CD14-positive monocyte (primary cell): ENCODE measurements at regions not wholly inside any gene's neighbourhood (a gene's known extent, or its start where the extent isn't known, plus 50 kb on each side); places are given as distances from the start of the nearest gene placed in this dataset.

Source experiments
- DNase-seq, 3 donors: peaks; one replicate each; pipeline ENCODE4 v3.0.0-alpha.2; 2011 to 2022
- H2AFZ ChIP-seq: 2 replicates; pipeline ENCODE4 v1.6.0; 2012; ENCODE audit warnings: mild to moderate bottlenecking, low read depth, low read length, inconsistent platforms; ENCODE audit not compliant: insufficient read depth, poor library complexity, severe bottlenecking
- H3K27ac ChIP-seq, 2 donors: 1 replicate in 1 of 2; 2 replicates in 1 of 2; pipeline ENCODE4 v1.5.1; 2012 to 2013; ENCODE audit warnings: low read length in 2 of 2, control low read depth in 1 of 2, inconsistent platforms in 1 of 2, low read depth in 1 of 2, mild to moderate bottlenecking in 1 of 2
- H3K27me3 ChIP-seq, 2 donors: one replicate each; pipeline versions ENCODE4 v1.6.0 to v1.6.1; 2011 to 2013; ENCODE audit warnings: low read length in 2 of 2; ENCODE audit not compliant: control insufficient read depth in 2 of 2, insufficient read depth in 2 of 2
- H3K36me3 ChIP-seq, 2 donors: replicated peaks in 1 of 2; 1 replicate in 1 of 2; 2 replicates in 1 of 2; pipeline versions ENCODE4 v1.5.1 to v1.6.1; 2012 to 2013; ENCODE audit warnings: low read length in 2 of 2, control low read depth in 1 of 2, inconsistent platforms in 1 of 2, mild to moderate bottlenecking in 1 of 2; ENCODE audit not compliant: insufficient read depth in 2 of 2, control insufficient read depth in 1 of 2
- H3K4me1 ChIP-seq, 2 donors: 1 replicate in 1 of 2; 2 replicates in 1 of 2; pipeline versions ENCODE4 v1.5.1 to v1.6.1; 2012 to 2013; ENCODE audit warnings: low read length in 2 of 2, control low read depth in 1 of 2, inconsistent platforms in 1 of 2, mild to moderate bottlenecking in 1 of 2, moderate library complexity in 1 of 2; ENCODE audit not compliant: insufficient read depth in 2 of 2, control insufficient read depth in 1 of 2
- H3K4me2 ChIP-seq: replicated peaks from 2 replicates; pipeline ENCODE3; 2012; ENCODE audit warnings: low read length, moderate library complexity, mild to moderate bottlenecking; ENCODE audit not compliant: poor library complexity, severe bottlenecking; ENCODE audit errors: extremely low read depth
- H3K4me3 ChIP-seq, 3 experiments: fragments of 200-600 bp in 1 of 3; sonication (generic) in 1 of 3; replicated peaks in 1 of 3; 1 replicate in 2 of 3; 2 replicates in 1 of 3; pipeline ENCODE4 v1.5.1; 2011 to 2013; ENCODE audit warnings: low read length in 3 of 3, mild to moderate bottlenecking in 3 of 3, control low read depth in 2 of 3, low read depth in 2 of 3, inconsistent platforms in 1 of 3, moderate library complexity in 1 of 3
- H3K79me2 ChIP-seq: 2 replicates; pipeline ENCODE4 v1.6.0; 2012; ENCODE audit warnings: mild to moderate bottlenecking, control low read depth, inconsistent platforms, low read length, moderate library complexity; ENCODE audit not compliant: insufficient read depth
- H3K9ac ChIP-seq: 2 replicates; pipeline ENCODE4 v1.6.0; 2017; ENCODE audit warnings: low read length, mild to moderate bottlenecking; ENCODE audit not compliant: insufficient read depth, poor library complexity, severe bottlenecking
- H3K9me3 ChIP-seq, 2 donors: replicated peaks in 1 of 2; 1 replicate in 1 of 2; 2 replicates in 1 of 2; pipeline versions ENCODE4 v1.5.1 to v1.6.1; 2012 to 2013; ENCODE audit warnings: low read length in 2 of 2, control low read depth in 1 of 2; ENCODE audit not compliant: control insufficient read depth in 1 of 2, insufficient read depth in 1 of 2
- H4K20me1 ChIP-seq: 2 replicates; pipeline ENCODE4 v1.6.0; 2012; ENCODE audit warnings: mild to moderate bottlenecking, low read length, control low read depth, moderate library complexity; ENCODE audit not compliant: insufficient read depth
- H3K27ac Mint-ChIP-seq, 7 donors: one replicate each; pipeline ENCODE4 v1.8.0; 2020; ENCODE audit warnings: mild to moderate bottlenecking in 7 of 7, mixed read lengths in 7 of 7, moderate library complexity in 6 of 7, inconsistent platforms in 2 of 7
- H3K27me3 Mint-ChIP-seq, 3 donors: one replicate each; pipeline ENCODE4 v1.8.0; 2021 to 2022; ENCODE audit warnings: low read depth in 3 of 3, mild to moderate bottlenecking in 3 of 3, mixed read lengths in 3 of 3, moderate library complexity in 3 of 3, inconsistent platforms in 1 of 3
- H3K36me3 Mint-ChIP-seq, 2 donors: one replicate each; pipeline ENCODE4 v1.8.0; 2020; ENCODE audit warnings: mixed read lengths in 2 of 2, inconsistent platforms in 1 of 2, mild to moderate bottlenecking in 1 of 2
- H3K4me1 Mint-ChIP-seq: one replicate; pipeline ENCODE4 v1.8.0; 2020; ENCODE audit warnings: mild to moderate bottlenecking, mixed read lengths
- H3K4me3 Mint-ChIP-seq, 2 donors: one replicate each; pipeline ENCODE4 v1.8.0; 2020; ENCODE audit warnings: mild to moderate bottlenecking in 2 of 2, mixed read lengths in 2 of 2, moderate library complexity in 1 of 2
- H3K9me3 Mint-ChIP-seq, 7 donors: one replicate each; pipeline ENCODE4 v1.8.0; 2020 to 2022; ENCODE audit warnings: mixed read lengths in 7 of 7, mild to moderate bottlenecking in 6 of 7, moderate library complexity in 6 of 7, inconsistent platforms in 2 of 7
- CTCF ChIP-seq: fragments of 200-600 bp; IDR thresholded peaks from one replicate; pipeline ENCODE4 v1.8.0; 2022; ENCODE audit warnings: antibody characterized with exemption, mild to moderate bottlenecking
- WGBS: methylation state at CpG from one replicate; pipeline ENCODE4 v1.1.5; 2013; ENCODE audit warnings: missing lambda C conversion rate; ENCODE audit not compliant: insufficient coverage; 5-methylcytosine and 5-hydroxymethylcytosine counted together
- intact Hi-C, 2 donors: fragments of 100-400 bp; cut with micrococcal nuclease; formaldehyde crosslinking; loops; one replicate each; pipeline versions ENCODE4 v1.15.0 to v1.15.1; 2023

GRCh38 chr3:159059395-159059794 lies 257.5 kb downstream of the MFSD1 start:
- Histone ChIP-seq H2AFZ (no peak overlapping the region), H3K79me2 (no peaks in the 10 kb centered on the region), H3K36me3 (no peaks in the 10 kb centered on the region), H3K4me2 (no peak overlapping the region), H3K4me1 (no peaks in the 10 kb centered on the region), H3K27ac (no peak overlapping the region), H4K20me1 (no peaks in the 10 kb centered on the region), H3K9me3 (no peaks in the 10 kb centered on the region), H3K4me3 (no peak overlapping the region), H3K9ac (no peak overlapping the region), H3K27me3 (no peaks in the 10 kb centered on the region)
- intact Hi-C loops: no loop called here
- Mint-ChIP-seq H3K4me1 (no peaks in the 10 kb centered on the region), H3K36me3 (no peaks in the 10 kb centered on the region), H3K27me3 (peaks cover 0 to 4% (median 0%) of the 10 kb centered on the region in 3 donors), H3K27ac (no peak overlapping the region), H3K4me3 (no peak overlapping the region), H3K9me3 (peaks cover 0 to 6% (median 2%) of the 10 kb centered on the region in 7 donors)
- no peak for DNase-seq
- no peak for TF ChIP-seq CTCF
- WGBS: 67% methylated on average over 2 of the region's 2 CpGs

- H3K4me1 Mint-ChIP-seq: no peaks in the 10 kb centered on the region
- H3K27ac Mint-ChIP-seq: no peak overlapping the region
- no peak for DNase-seq
- WGBS: 100% methylated on average over 1 of the region's 6 CpGs
- H2AFZ ChIP-seq: no peak overlapping the region
- H3K4me3 ChIP-seq: no peak overlapping the region
- H3K79me2 ChIP-seq: no peaks in the 10 kb centered on the region
- H4K20me1 ChIP-seq: no peaks in the 10 kb centered on the region
- no peak overlapping the region for H3K4me3 Mint-ChIP-seq
- no peak for TF ChIP-seq CTCF
- H3K4me1 ChIP-seq: no peaks in the 10 kb centered on the region
- H3K9ac ChIP-seq: no peak overlapping the region
- no peaks in the 10 kb centered on the region for H3K27me3 ChIP-seq
- H3K27ac ChIP-seq: no peak overlapping the region
- peaks cover 0 to 3% (median 0%) of the 10 kb centered on the region in 7 donors for H3K9me3 Mint-ChIP-seq
- no peak overlapping the region for H3K4me2 ChIP-seq
- no peaks in the 10 kb centered on the region for H3K36me3 Mint-ChIP-seq
- peaks cover 0 to 4% (median 0%) of the 10 kb centered on the region in 3 donors for H3K27me3 Mint-ChIP-seq
- intact Hi-C loops: no loop called here
- no peaks in the 10 kb centered on the region for H3K36me3 ChIP-seq
- H3K9me3 ChIP-seq: no peaks in the 10 kb centered on the region
Observed at GRCh38 chr3:159062734-159063410, 261.0 kb downstream of the MFSD1 start.
